ENCODE measurements at regions not wholly inside any gene's neighbourhood (a gene's known extent, or its start where the extent isn't known, plus 50 kb on each side); places are given as distances from the start of the nearest gene placed in this dataset.

GRCh38 chr6:147642458-147642857, 134.0 kb downstream of the SAMD5 start:
- TF ChIP-seq CTCF (IDR thresholded peaks at IDR 0.05; ENCODE audit: insufficient read depth, low read length), result no peak
- no peak for TF ChIP-seq SPI1 (IDR thresholded peaks at IDR 0.05; ENCODE audit: borderline replicate concordance, low read depth)
- TF ChIP-seq REST (IDR thresholded peaks at IDR 0.05; ENCODE audit: insufficient replicate concordance, low read depth), result no peak
- TF ChIP-seq POLR2AphosphoS5 (IDR thresholded peaks at IDR 0.05; ENCODE audit: low read depth), result no peak

Measured in HL-60 (cell line).